HG02610 (cell line): ENCODE measurements at regions not wholly inside any gene's neighbourhood (a gene's known extent, or its start where the extent isn't known, plus 50 kb on each side); places are given as distances from the start of the nearest gene placed in this dataset.

ENCODE experiments used
- ATAC-seq: cut with Tn5 transposase; IDR thresholded peaks from one replicate; pipeline ENCODE4 v1.9.1; 2021; ENCODE audit warnings: mild to moderate bottlenecking, moderate library complexity; ENCODE audit not compliant: unreplicated experiment

DNA sequence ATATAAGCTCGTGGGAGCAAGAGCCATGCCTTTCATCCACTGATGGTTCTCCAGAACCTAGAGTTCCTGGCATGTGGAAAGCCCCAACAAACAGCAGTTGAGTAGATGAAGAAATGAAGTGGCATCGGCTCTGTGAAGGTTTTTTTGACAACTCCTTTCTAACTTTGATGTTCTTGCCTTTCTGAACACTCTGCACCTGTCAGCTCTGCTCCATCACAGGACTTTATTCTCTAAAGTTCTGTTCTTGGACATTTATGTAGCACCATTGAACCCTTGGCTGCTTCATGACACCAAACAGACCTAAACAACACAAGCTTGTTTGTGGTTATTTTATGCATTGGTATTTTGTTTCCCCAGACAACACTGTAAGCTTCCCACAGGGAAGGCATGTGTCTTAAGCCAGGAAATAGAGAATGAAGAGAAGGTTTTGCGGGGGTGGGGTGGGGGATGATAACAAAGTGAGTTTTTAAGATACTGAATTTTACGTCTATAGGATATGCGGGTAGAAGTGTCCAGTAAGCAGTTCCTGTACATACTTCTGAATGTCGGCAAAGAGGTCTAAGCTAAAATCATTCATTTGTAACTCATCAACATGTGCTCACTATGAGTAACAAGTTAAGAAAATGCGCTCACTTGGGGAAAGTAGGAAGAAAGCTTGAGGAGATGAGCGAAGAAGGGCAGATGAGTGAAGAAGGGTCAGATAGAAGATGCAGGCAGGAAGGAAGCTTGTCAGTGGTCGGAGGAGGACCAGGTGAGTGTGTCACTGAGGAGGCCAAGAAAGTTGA lies 146.0 kb upstream of the PLEKHG7 start:
- peak; percentile 22 for ATAC-seq

DNA sequence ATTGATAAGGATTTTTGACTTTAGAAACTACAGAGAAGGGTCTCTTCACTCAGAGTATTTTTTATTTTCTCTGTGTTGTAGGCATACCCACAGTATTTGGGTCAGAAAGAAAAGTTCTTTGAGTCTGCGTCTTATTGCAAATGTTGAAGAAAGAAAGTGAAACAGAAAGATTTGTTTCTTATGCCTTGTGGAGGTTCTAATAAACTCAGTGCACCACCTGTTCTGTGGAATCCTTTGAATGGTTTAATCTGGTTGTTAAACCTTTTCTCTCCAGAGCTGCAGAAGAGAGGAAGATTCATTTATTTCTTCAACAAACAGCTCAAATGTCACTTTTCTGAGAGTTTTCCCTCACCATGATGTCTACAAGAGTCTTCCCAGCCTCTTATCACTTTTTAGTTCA lies 146.6 kb upstream of the PLEKHG7 start:
- ATAC-seq: no peak

DNA sequence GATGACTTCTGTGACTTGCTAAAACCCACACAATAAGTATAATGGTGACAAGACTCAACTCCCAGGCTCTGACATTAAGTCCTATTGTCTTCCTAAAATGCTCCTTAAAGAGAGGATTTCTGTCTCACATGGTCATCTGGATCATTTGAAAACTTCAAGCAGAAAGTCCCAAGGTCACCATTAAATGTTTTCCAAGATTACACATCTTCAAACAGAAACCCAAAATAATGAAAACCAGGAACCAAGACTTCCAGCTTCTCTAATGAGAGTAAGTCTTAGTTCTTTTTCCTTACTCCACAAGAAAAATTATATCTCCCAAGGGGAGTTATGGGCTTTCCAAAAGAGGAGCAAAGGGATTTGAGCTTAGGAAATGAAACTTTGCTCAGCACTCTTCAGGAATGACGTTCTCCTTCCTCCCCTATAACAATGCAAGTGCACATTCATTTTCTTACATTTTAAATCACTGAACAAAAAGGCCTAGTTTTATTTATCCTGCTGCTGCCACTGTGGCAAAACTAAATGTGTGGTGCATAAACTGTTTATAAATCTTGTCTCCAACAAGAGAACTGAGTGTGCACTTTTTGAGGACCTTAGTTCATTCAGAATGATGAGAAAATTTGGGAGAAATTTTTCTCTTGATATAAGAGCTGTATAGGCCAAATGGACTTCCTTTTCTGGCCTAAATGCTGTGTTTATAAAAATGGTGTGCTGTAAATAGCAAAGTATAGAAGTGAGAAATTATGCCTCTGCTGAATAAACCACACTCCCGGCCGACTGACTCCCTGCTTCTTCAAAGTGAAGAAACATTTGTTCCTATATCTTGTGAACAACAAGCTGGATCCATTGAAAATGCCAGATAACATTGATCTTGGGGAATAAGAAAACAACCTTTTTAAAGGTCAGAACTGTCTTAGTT lies 148.4 kb upstream of the PLEKHG7 start:
- ATAC-seq: no peak

DNA sequence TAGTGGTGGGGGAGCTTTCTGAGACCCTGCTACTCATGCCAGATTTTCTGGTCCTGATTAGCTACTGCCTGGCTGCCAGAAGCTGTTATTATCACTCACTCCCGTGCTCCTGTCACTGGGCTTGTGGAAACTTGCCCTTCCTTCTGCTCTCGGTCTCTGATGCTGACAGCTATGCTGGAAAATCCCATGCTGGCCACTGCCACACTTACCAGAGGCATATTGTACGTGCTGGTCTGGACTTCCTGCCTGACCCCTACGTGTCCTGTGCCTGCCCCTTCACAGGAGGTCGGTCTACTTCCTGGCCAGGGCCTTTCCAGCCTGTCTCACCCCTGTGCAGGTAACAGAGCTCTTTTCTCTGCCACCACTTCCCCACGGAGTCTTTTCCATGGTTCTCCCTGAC lies 149.4 kb upstream of the PLEKHG7 start:
- ATAC-seq: peak; percentile 26

DNA sequence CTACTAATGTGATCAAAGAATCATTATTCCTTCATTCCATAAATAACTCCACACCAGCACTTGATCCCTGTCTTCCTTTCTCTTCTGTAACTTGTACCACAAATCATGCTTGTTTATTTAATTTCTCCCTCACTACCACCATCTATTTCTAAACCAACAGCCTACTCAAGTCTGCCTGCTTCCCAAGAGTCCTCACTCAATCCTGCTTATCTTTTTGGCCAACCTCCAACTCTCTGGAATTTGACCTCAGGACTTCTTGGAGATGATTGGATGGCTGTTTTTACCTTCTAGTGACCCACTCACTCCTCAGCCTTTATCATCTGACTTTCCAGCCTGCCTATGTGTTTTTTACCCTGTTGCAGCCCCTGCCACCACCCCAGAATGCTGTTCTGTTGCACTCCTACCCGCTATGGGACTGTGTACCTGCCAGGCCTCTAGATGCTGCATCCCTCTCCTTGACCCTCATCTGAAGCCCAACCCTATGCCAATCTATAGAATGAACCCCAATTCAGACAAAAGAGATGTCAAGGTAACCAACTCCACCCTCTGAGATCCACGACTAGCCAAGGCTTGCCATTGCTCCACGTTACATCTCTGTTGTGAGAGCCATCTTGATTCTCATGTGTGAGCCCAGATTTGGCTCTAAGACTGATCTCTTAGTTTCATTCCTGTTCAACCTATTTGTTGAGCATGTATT lies 150.2 kb upstream of the PLEKHG7 start:
- no peak for ATAC-seq

DNA sequence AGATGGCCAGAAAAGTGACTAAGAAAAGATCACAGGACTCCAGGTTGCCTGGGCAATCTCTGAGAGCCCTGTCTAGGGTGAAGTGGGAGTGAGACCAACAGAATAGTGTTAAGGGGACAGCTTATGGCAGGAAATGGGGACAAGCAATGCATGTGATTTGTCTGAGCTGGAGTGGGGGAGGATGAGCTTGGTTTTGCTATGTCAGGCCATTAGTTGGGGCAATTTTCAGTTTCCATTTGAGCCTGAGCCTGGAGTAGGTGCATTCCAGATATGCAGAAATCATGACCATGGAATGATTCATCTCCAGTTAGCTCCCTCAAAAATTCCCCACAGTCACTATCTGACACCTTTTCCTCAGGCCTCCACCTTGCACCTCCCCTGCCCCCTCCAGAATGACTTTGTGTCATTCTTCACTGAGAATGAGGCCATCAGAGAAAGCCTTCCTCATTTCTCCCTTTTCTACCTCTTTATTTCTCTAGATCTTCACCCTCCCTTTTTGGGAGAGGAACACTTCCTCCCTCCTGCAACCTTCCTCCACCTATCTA lies 150.9 kb upstream of the PLEKHG7 start:
- peak; percentile 85 for ATAC-seq

DNA sequence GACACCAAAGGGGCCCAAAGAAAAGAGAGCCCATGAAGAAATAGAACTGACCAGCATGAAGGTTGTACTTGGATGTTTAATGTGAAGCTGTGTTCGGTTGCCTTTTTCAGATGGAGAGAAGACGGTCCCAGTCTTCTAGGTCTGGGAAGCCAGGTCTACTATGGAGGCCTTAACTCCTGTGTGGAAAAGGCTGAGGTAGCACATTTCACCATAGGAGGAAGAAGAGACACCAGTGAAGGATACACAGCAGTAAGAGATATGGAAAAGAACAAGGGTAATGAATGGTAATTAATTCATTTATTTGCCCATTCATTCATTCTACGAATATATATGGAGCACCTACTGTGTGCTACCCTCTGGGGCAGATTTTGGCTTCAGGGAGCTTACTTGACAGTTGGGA lies 151.6 kb upstream of the PLEKHG7 start:
- ATAC-seq: no peak

DNA sequence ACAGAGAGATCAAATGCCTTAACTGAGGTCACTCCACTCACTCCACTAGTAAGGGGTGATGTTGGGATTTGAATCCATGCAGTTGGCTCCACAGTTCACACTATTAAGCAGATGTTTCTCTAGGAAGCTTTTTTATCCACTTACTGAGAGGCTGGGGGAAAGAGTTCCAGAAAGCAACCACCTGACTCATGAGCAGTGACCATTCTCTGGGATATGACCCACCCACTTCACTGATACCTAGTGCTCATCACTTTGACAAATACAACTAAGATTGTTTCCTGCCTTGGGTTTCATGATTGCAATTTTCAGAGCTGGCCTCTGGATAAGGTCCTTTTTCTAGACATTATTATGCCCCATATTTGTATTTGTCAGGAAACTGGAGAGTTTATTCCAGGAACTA lies 152.1 kb upstream of the PLEKHG7 start:
- no peak for ATAC-seq

DNA sequence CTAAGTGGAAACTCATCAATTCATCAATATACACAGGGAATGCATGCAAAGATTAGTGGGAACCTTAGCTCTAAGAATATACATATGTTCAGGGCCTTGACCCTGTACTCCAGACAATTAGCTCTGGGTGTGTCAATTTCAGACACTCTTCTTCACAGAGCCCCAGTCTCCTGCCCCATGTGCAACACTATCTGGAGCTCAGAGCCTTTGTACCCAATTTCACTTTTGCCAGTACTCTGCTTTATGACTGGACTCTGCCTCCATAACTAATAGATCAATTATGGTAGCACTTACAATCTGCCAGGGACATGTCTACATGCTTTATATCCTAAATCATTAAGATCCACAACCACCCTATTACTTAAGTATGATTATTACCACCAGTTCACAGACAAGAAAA lies 152.5 kb upstream of the PLEKHG7 start:
- ATAC-seq: no peak

DNA sequence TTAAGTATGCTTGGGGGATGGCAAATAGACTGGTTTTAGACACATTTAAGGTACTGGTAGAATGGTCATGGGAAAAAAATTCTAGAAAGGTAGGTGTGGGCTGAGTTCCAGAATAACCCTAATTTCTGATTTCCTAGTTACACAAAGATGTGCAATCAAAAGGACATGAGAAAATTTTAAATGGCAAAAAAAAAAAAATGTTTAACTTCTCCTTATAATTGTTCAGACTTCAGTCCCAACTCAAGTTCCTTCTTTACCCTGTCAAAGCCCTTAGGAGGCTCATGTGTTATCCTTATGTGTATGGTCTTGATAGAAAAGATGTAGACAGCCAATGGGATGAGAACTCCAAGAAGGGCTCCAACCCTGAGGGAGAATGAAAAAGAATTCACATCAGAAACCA lies 153.3 kb upstream of the PLEKHG7 start:
- no peak for ATAC-seq

DNA sequence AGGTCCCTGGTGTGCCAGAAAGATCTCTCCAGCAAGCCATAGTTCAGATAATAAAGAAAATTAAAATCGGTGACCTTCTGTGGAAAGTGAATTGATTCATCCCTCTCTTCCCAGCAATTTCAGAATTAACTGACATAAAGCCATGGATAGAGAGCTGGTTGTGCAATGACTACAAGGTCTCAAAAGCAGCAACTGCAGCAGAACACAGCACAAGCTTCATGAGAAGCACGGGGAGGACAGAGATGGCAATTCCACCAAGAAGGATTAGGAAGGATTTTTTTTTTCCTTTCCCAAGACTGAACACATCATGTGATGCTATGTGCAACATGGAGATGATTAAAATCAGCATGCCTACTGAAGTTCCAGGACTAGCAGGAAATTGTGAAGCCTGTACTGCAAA lies 154.9 kb upstream of the PLEKHG7 start:
- no peak for ATAC-seq

DNA sequence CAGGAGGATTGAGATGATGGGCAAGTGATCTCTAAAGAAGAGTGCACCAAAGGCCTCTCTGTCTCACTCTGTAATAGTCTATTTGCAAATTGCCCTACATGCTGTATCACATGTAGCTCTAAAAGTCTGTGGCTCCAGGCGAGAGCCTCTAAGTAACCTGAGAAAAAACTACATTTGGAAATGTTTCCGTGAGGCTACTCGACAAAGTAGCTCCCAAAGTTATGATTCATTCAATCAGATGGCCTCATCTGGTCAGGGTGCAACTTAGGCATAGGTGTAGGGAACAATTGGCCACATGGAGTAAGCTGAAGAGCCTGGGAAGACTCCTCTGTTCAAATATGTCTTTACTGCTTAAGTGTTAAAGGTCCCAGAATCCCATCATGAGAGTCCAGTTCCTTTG lies 155.4 kb upstream of the PLEKHG7 start:
- no peak for ATAC-seq

DNA sequence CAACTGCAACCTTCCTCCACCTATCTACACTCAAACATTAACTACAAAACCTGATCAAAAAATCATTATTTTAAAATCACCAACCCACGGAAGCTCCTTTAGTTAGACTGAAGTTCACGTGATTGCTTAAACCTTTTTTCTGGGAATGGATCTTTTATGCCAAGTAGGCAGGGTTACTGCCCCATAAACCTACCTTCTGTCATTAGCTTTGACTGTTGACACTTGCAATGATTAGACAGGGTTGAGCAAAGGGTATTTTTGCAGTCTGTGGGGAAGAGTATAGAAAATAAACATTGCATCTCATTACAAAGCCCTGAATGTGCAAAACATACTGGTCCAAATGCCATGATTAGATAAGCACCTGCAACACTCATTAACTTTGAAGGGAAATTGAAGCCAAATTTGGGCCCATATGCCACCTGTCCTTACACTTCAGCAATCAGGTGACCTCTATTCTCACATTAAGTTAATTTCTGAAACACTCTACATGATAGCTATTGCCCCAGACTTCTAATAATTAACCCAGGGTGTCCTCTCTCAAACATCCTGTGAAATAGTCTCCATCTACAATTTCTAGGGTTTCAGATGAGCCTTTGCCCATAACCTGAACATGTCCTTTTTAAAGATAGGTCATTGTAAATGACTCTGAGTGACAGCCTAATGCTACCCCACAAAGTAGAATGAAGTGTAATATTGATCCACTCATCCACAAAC lies 156.0 kb upstream of the PLEKHG7 start:
- ATAC-seq: peak; percentile 28

DNA sequence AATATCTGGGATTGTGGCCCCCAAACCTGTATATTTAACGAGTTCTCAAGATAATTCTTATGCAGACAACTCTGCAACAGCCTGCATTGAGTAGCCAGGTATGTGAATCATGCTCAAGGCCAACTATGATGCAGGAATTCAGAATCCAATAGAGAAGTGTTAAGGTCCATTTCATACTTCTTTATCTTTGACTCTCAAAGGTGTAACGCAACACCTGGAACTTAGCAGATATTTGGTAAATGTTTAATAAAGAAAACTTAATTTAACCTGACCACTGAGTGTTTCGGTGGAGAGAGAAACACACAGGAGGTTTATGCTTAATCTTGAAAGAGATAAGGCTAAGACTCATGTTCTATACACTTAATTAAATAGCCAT lies 156.5 kb upstream of the PLEKHG7 start:
- no peak for ATAC-seq

DNA sequence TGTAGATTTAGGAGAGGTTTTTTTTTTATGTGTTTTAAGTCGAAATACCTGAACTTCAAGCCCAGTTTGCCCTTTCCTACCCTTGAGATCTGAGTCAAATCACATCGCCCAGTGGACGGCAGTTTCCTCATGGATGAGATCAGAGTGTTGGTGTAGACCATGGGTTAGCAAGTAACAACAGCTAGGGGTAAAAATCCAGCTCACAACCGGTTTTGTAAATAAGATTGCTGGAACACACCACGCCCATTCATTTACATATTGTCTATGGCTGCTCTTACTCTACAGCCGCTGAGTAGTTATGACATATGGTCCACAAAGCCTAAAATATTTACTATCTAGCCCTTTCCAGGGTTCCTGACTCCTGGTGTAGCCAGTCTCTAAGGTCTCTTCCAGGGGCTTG lies 158.5 kb upstream of the PLEKHG7 start:
- no peak for ATAC-seq

DNA sequence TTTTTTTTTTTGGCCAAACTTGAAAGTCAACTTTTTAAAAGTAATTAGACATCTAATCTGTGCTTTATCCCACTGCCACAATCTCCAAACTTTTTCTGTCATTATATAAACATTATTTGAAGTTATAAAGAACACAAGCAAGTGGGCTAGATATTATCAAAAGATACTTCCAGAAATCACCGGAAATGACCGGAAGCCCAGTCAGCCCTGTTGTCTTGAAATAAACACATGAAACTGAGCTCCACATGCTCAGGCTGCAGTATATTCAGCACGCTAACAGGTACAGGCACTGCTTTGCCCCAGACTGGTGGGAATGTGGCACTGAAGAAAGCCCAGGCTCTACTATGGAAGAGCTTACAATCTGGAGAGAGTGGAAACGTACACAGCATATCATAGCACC lies 158.9 kb upstream of the PLEKHG7 start:
- no peak for ATAC-seq

DNA sequence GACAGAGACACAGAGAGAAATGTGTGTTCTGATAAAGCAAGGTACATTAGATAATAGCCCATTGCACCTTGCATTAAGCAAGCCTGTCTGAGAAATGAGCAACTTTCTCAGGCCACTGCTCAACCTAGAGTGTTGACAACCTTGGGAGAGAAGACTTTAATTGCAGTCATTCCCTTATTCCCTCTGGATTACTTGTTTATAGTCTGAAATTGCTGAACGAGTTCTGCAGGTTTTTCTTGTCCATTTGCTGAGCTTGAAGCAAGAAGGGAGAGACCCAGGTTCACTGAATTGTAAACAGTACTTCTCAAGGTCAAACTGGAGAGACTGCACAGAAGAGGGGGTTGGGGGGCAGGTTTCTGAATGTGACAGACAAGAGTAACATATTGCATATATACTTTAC lies 159.4 kb upstream of the PLEKHG7 start:
- ATAC-seq: no peak

DNA sequence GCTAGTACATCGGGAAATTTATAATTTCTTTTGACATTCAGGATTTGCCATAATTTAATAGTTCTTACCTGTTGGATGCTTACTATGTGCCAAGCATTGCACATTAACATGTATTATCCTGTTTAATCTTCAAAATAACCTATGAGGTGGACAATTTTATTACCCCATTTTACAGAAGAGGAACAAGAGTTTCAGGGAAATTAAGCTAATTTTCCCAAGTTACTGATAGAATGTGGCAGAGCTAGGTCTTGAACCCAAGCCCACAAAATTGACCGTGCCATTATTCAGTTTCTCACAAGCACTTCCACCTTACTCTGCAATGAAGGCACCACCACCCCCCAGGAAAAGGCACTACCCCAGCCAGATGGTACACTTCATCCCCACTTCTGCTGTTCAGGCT lies 161.1 kb upstream of the PLEKHG7 start:
- ATAC-seq: no peak

DNA sequence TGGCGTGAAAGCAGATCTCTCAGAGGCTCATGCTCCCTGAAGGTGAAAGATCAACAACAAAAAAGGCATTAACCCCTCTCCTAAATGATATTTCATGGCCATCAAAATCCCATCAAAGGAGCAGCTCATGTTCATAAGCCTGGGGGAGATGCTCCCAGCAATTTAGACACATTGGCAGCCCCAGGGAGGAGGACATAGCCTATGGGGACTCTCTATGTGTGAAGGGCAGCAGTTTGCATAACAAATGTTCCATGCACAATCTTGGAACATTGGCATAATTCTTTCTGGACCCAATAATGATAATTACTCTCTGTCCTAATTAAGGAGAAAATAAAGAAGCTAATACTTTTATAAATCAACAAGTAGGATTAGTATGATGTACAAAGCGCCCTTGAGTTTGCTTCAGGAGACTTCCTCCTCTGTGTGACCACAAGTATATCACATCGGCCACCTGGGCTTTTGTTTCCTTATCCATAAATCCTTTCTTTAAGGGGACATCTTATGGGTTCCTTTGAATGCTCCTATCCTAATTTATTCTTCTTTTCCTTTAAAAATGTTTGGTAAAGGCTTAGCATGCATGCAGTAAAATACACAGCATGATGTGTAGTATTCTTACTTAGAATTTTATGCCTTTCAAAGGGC lies 161.9 kb upstream of the PLEKHG7 start:
- no peak for ATAC-seq
